GM20000 (cell line): ENCODE measurements at regions not wholly inside any gene's neighbourhood (a gene's known extent, or its start where the extent isn't known, plus 50 kb on each side); places are given as distances from the start of the nearest gene placed in this dataset.
A peak's percentile ranks its signal among the peaks of the same experiment; 100 is the strongest.

Experiments used
- DNase-seq: peaks from one replicate; pipeline ENCODE4 v3.0.0; 2012; ENCODE audit warnings: low spot score
- TF ChIP-seq, protein P1 (sequence below): IDR thresholded peaks from 2 replicates; pipeline ENCODE4 v1.5.1; 2012; ENCODE audit warnings: mild to moderate bottlenecking, control low read depth; ENCODE audit errors: extremely low read depth, missing control alignments

DNA sequence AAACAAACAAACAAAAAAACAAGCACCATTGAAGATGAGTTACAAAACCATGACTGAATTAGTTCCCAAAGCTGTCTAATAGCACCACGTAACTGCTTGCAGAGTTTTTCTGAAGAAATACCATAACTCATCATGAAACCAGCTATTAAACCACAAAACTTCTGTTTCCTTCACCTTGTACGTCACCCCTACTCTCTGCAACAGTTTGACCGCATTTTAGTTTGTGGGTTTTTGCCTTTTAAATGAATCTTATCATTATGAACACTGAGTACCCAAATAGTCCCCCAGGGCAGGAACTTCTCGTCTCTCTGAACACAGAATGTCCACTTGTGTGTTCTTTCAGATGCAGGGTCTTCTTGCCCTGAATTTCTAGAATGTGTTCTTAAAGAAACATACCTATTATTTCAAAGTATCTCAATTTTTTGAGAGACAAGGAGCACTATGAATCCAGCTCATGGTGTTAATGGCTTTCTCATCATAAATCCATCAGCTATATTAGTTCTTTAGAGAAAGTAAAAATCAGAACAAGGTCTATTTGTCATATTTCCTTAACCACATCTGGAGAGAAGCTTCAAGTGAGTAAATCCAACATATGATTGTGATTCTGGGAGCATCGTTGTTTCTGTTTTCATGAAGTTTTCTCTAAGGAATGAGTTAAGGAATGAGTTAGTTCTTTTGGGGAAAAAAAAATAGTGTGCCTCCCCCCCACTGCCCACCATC lies 210.6 kb downstream of the AUH start:
- peak; percentile 86 for DNase-seq

DNA sequence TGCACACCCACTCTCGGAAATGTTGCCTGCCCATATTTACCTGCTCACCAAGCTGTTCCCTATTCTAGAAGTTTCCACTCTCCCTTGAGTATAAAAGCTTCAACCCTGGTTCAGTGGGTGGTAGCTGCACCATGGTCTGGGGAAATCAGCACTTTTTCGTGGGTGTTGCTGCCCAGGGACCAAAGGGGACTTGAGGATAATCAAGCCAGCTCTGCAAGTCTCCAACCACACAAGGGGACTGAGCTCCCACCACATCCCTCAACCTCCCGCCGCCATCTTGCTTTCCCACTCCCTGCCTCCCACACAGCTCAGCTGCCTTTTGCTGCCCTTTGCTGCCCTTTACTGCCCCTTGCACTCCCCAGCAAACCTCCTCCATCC lies 210.0 kb downstream of the AUH start:
- no peak for DNase-seq
- TF ChIP-seq, protein P1, sequence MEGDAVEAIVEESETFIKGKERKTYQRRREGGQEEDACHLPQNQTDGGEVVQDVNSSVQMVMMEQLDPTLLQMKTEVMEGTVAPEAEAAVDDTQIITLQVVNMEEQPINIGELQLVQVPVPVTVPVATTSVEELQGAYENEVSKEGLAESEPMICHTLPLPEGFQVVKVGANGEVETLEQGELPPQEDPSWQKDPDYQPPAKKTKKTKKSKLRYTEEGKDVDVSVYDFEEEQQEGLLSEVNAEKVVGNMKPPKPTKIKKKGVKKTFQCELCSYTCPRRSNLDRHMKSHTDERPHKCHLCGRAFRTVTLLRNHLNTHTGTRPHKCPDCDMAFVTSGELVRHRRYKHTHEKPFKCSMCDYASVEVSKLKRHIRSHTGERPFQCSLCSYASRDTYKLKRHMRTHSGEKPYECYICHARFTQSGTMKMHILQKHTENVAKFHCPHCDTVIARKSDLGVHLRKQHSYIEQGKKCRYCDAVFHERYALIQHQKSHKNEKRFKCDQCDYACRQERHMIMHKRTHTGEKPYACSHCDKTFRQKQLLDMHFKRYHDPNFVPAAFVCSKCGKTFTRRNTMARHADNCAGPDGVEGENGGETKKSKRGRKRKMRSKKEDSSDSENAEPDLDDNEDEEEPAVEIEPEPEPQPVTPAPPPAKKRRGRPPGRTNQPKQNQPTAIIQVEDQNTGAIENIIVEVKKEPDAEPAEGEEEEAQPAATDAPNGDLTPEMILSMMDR: no peak

More for the DNA sequence above, 210.6 kb downstream of the AUH start:
- TF ChIP-seq, protein P1: no peak

DNA sequence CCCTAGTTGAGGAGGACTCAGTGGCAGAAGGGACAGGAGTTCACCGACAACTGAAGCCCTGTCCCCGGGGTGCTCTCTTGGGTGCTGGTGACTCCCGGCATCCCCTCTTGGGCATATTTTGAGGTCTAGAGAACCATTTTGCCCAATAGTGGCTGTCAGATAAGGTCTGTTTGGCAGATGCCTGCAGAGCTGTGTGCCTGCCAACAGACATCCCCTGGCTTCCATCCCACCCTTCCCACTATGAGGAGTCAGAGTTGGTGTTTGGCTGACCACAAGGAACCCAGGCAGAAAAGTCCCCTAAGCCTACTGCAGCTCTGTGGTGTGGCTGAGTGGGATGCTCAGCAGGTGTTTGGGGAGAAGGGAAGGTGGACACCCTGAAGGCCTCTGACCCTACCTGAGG lies 207.0 kb downstream of the AUH start:
- TF ChIP-seq, protein P1: no peak
- no peak for DNase-seq

DNA sequence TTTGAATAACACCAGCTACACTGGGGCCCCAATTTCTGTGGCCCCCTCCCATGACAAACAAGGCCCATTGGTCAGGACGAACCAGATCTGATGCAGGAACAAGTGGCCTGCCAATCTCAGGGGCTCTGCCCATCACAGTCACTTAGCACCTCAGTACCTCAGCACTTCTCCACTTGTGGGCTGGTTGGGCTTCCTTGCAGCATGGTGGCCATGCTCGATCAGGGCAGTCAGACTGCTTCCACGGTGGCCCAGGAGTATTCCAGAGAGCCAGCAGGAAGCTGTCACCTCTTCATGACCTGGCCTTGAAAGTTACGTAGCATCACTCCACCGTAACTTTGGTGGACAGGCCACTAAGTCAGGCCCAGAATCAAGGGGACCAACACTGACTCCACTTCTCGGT lies 206.5 kb downstream of the AUH start:
- TF ChIP-seq, protein P1: no peak
- DNase-seq: no peak

DNA sequence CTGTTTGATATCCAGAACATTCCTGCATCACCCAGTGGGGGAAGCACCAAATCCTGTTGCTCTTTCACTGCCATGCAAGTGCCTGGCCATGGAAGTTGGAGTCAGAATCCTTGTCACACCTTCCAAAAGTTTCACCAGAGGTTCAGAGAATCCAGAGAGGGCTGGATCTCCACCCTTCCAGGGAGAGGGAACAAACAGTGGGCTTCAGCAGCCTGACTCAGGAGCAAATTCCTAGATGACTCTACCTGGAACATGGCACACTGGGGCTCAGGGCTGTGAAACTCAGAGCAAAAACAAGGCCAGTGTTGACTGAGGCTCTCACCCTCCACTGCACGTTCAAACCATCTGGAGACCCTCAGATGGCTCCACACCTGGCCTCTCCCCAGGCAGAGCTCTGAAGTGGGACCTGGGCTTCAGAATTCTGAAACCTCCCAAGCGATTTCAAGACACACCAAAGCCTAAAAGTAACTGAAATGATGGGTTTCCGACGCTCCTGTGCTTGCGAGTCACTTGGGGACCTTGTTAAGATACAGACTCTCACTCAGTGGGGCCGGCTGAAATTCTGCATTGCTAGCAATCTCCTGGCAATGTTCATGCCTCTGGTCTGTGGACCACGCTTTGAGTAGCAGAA lies 205.9 kb downstream of the AUH start:
- DNase-seq: no peak
- TF ChIP-seq, protein P1: no peak

DNA sequence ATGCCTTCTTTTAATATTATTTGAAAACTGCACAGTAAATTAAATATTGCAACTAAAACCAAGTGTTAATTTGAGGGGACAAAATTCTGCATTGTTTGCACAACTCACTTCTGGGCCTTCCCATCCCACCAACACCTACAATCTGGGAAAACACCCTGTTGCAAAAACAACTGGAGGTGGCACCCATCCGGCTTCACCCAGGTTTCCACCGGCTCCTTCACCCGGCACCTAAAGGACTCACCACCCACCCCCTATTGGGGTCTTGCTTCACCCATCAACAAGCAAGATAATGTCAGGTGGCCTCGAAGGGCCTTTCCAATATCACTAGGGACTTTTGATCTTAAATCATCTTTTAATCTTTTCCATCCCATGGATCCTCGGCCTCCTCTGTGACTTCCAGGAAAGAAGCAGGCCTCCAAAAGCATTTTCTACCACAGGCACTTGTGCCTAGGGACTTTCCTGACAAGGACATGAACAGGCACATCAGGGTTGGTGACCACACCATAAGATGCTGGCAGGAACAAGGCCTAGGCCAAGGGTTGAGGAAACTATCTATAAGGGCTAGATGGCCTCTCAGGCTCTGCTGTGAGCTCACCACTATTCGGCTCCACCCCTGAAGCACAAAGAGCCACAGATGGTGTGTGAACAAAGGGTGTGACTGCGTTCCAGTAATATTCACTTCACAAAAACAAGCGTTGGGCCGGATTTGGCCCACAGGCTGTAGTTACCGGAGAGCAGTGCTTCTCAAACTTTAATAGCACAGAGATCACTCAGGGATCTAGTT lies 205.1 kb downstream of the AUH start:
- TF ChIP-seq, protein P1: no peak

DNA sequence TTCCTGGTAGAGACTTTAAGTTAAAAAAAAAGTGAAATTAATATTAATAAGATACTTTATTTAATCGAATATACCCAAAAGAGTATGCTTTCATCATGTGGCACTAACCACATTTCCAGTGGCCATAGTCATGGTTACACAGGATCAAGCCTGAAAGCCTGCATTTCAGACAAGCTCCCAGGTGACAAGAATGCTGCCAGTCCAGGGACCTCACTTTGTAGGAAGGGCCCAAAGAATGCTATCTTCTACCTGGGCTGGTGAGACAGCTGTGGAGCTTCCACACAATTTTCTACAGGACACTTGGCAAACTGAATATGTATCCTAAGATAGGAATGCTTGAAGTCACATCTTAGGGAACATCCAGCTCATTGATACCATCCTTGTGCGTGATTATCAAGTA lies 203.8 kb downstream of the AUH start:
- no peak for DNase-seq
- TF ChIP-seq, protein P1: no peak

More for the DNA sequence above, 205.1 kb downstream of the AUH start:
- DNase-seq: no peak
